Thymus (tissue), 11 donors: ENCODE measurements at regions not wholly inside any gene's neighbourhood (a gene's known extent, or its start where the extent isn't known, plus 50 kb on each side); places are given as distances from the start of the nearest gene placed in this dataset.
"Not testable (repeated sequence)": the region's sequence is repeated elsewhere in the genome, so short reads cannot be mapped to it uniquely, and the experiment has no call there.

ENCODE experiments used
- DNase-seq, 9 donors: peaks; one replicate each; pipeline ENCODE4 v3.0.0-alpha.2; 2013; ENCODE audit warnings: low spot score in 9 of 9, low read depth in 6 of 9, missing footprints in 1 of 9
- H3K27ac ChIP-seq, 2 donors: one replicate each; pipeline ENCODE4 v1.5.1; 2013; ENCODE audit warnings: control low read depth in 1 of 2, low read depth in 1 of 2, low read length in 1 of 2, mild to moderate bottlenecking in 1 of 2, moderate library complexity in 1 of 2
- H3K27me3 ChIP-seq, 2 donors: one replicate each; pipeline ENCODE4 v1.5.1; 2013; ENCODE audit warnings: low read length in 1 of 2; ENCODE audit not compliant: control insufficient read depth in 2 of 2, insufficient read depth in 1 of 2
- H3K36me3 ChIP-seq, 2 donors: one replicate each; pipeline ENCODE4 v1.5.1; 2013; ENCODE audit warnings: low read length in 1 of 2, mild to moderate bottlenecking in 1 of 2, moderate library complexity in 1 of 2; ENCODE audit not compliant: control insufficient read depth in 2 of 2, insufficient read depth in 2 of 2
- H3K4me1 ChIP-seq, 2 donors: one replicate each; pipeline ENCODE4 v1.5.1; 2013; ENCODE audit warnings: low read length in 2 of 2; ENCODE audit not compliant: control insufficient read depth in 2 of 2, insufficient read depth in 2 of 2
- H3K4me3 ChIP-seq, 2 donors: one replicate each; pipeline ENCODE4 v1.5.1; 2013; ENCODE audit warnings: low read length in 2 of 2, control low read depth in 1 of 2, mild to moderate bottlenecking in 1 of 2
- H3K9me3 ChIP-seq, 2 donors: one replicate each; pipeline ENCODE4 v1.5.1; 2013; ENCODE audit warnings: low read length in 1 of 2, mild to moderate bottlenecking in 1 of 2; ENCODE audit not compliant: control insufficient read depth in 2 of 2, insufficient read depth in 1 of 2
- WGBS: extraction: QIAGEN DNeasy Blood & Tissue Kit; methylation state at CpG from one replicate; pipeline ENCODE4 v1.1.7; 2013; 5-methylcytosine and 5-hydroxymethylcytosine counted together
- donor health status: healthy.

DNA sequence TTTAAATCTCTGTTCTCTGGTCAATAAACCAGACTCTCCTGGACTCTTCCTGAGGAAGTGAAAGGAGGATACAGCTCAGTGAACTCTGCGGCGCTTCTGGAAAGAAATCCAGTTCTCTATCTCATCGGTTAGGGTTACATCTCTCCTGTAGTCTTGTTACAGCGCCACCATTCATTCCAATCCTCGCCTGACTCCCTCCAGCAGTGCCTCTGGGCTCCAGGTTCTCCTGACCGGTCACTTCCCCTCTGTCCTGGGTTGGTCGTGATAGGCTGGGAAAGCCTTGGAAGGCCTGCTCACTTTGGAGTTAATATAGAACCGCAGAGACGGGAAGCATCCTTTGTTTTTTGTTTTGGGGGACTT, 97.0 kb upstream of the STOX2 start:
- Histone ChIP-seq H3K36me3 (no peaks in the 10 kb centered on the region), H3K4me1 (peaks cover 0 to 3% of the 10 kb centered on the region in 2 donors), H3K4me3 (no peak overlapping the region), H3K9me3 (no peaks in the 10 kb centered on the region), H3K27me3 (peaks cover 0 to 2% of the 10 kb centered on the region in 2 donors), H3K27ac (peak overlapping the region in 1 of 2 donors; percentile 11)
- no peak for DNase-seq
- WGBS: 90% methylated on average over 9 of the region's 9 CpGs

- Histone ChIP-seq H3K4me1 (peaks cover 0 to 3% of the 10 kb centered on the region in 2 donors), H3K27me3 (peaks cover 0 to 2% of the 10 kb centered on the region in 2 donors), H3K27ac (no peak overlapping the region), H3K9me3 (no peaks in the 10 kb centered on the region), H3K36me3 (no peaks in the 10 kb centered on the region), H3K4me3 (no peak overlapping the region)
- no peak for DNase-seq
- 93% methylated on average over 1 of the region's 1 CpG for WGBS
These were observed 92.5 kb upstream of the STOX2 start for GRCh38 chr4:183812567-183812966.

DNA sequence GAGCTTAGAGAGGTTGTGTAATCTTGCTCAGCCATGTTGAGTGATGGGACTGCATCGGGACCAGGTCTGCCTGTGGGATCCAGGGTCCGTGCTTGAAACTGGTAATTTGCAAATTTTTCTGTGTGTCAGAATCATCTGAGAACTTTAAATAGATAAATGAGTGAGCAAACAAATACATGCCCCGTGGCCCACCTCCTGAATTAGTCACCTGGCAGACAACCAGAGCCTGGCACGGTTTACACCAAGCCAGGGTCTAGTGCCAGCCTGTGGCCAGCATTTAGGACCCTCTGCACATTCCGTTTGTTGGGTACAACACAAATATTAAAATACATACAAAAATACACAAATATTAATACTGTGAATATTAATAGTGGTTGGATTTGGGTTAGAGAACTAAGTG, 90.6 kb upstream of the STOX2 start:
- Histone ChIP-seq H3K4me1 (no peaks in the 10 kb centered on the region), H3K36me3 (no peaks in the 10 kb centered on the region), H3K27me3 (no peaks in the 10 kb centered on the region), H3K9me3 (no peaks in the 10 kb centered on the region), H3K4me3 (no peak overlapping the region), H3K27ac (no peak overlapping the region)
- 93% methylated on average over 5 of the region's 5 CpGs for WGBS
- no peak for DNase-seq

GRCh38 chr4:183816077-183816476, 89.0 kb upstream of the STOX2 start:
- Histone ChIP-seq H3K4me1 (no peaks in the 10 kb centered on the region), H3K9me3 (no peaks in the 10 kb centered on the region), H3K27ac (no peak overlapping the region), H3K36me3 (no peaks in the 10 kb centered on the region), H3K27me3 (no peaks in the 10 kb centered on the region), H3K4me3 (no peak overlapping the region)
- WGBS: 98% methylated on average over 6 of the region's 6 CpGs
- no peak for DNase-seq

- no peak overlapping the region for H3K4me3 ChIP-seq
- no peaks in the 10 kb centered on the region for H3K9me3 ChIP-seq
- WGBS: 59% methylated on average over 9 of the region's 9 CpGs
- H3K36me3 ChIP-seq: no peaks in the 10 kb centered on the region
- H3K27me3 ChIP-seq: no peaks in the 10 kb centered on the region
- no peak for DNase-seq
- H3K4me1 ChIP-seq: no peaks in the 10 kb centered on the region
- no peak overlapping the region for H3K27ac ChIP-seq
These were observed 88.1 kb upstream of the STOX2 start for GRCh38 chr4:183816882-183817509.

GRCh38 chr4:183818591-183818990, 86.5 kb upstream of the STOX2 start:
- H3K9me3 ChIP-seq, H3K27ac ChIP-seq, DNase-seq, H3K27me3 ChIP-seq, H3K4me3 ChIP-seq, H3K36me3 ChIP-seq, H3K4me1 ChIP-seq: not testable (repeated sequence)
- WGBS: 99% methylated on average over 30 of the region's 30 CpGs

GRCh38 chr4:183821076-183821853, 83.8 kb upstream of the STOX2 start:
- 85% methylated on average over 10 of the region's 10 CpGs for WGBS
- H3K4me3 ChIP-seq: no peak overlapping the region
- H3K36me3 ChIP-seq: no peaks in the 10 kb centered on the region
- no peaks in the 10 kb centered on the region for H3K9me3 ChIP-seq
- DNase-seq: no peak
- no peaks in the 10 kb centered on the region for H3K27me3 ChIP-seq
- no peaks in the 10 kb centered on the region for H3K4me1 ChIP-seq
- no peak overlapping the region for H3K27ac ChIP-seq

- H3K36me3 ChIP-seq: no peaks in the 10 kb centered on the region
- WGBS: 93% methylated on average over 7 of the region's 7 CpGs
- H3K4me1 ChIP-seq: no peaks in the 10 kb centered on the region
- H3K4me3 ChIP-seq: no peak overlapping the region
- no peak for DNase-seq
- H3K27ac ChIP-seq: no peak overlapping the region
- H3K9me3 ChIP-seq: no peaks in the 10 kb centered on the region
- no peaks in the 10 kb centered on the region for H3K27me3 ChIP-seq
These were observed 81.7 kb upstream of the STOX2 start for GRCh38 chr4:183823434-183823833.

DNA sequence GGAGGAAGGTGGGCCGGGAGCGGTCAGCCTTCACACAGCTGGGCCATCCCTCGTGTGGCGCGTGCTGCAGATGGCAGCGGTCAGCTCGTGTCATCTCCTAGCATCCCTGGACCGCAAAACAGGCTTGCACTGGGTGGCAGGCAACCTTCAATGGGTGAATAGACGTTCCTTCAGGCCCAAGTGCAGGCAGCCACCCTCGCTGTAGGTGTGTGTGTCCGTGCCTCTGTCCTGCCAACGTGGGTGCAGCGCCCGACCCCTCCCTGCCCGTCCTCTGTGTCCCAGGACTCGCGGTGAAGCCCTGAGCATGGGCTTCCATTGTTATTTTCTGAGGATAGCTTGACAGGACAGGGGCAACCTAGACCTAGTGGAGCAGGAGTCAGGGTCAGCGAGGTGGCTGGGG, 79.8 kb upstream of the STOX2 start:
- 97% methylated on average over 18 of the region's 18 CpGs for whole genome bisulfite sequencing
- Histone ChIP-seq H3K9me3 (no peaks in the 10 kb centered on the region), H3K4me1 (no peaks in the 10 kb centered on the region), H3K4me3 (no peak overlapping the region), H3K36me3 (no peaks in the 10 kb centered on the region), H3K27me3 (no peaks in the 10 kb centered on the region), H3K27ac (no peak overlapping the region)
- no peak for DNase-seq
